Breast epithelium (tissue), 4 donors: ENCODE measurements at regions not wholly inside any gene's neighbourhood (a gene's known extent, or its start where the extent isn't known, plus 50 kb on each side); places are given as distances from the start of the nearest gene placed in this dataset.

Experiments used
- DNase-seq, 2 donors: peaks; one replicate each; pipeline ENCODE4 v3.0.0-alpha.2; 2019; ENCODE audit warnings: low spot score in 2 of 2
- H3K27ac ChIP-seq, 2 donors: fragments of 200-600 bp; sonication (generic) in 1 of 2; one replicate each; pipeline ENCODE4 v1.5.1; 2016 to 2019; ENCODE audit warnings: mild to moderate bottlenecking in 1 of 2
- H3K27me3 ChIP-seq, 2 donors: fragments of 200-600 bp; sonication (generic) in 1 of 2; one replicate each; pipeline versions ENCODE4 v1.5.1 to v1.6.0; 2017 to 2019; ENCODE audit warnings: control low read depth in 1 of 2, mild to moderate bottlenecking in 1 of 2
- H3K36me3 ChIP-seq: fragments of 200-600 bp; one replicate; pipeline ENCODE4 v1.5.1; 2019
- H3K4me1 ChIP-seq, 2 donors: fragments of 200-600 bp; sonication (generic); one replicate each; pipeline ENCODE4 v1.5.1; 2016 to 2019; ENCODE audit warnings: control low read depth in 1 of 2
- H3K4me3 ChIP-seq, 3 donors: fragments of 200-600 bp; sonication (generic); 1 replicate in 2 of 3; 2 replicates in 1 of 3; pipeline ENCODE4 v1.5.1; 2016 to 2019; ENCODE audit warnings: mild to moderate bottlenecking in 3 of 3, moderate library complexity in 2 of 3
- H3K9me3 ChIP-seq, 2 donors: fragments of 200-600 bp; sonication (generic) in 1 of 2; one replicate each; pipeline ENCODE4 v1.5.1; 2016 to 2019; ENCODE audit warnings: control low read depth in 1 of 2
- POLR2A ChIP-seq: fragments of 450-650 bp; IDR thresholded peaks from one replicate; pipeline ENCODE4 v1.6.1; 2016; ENCODE audit warnings: antibody characterized with exemption, mild to moderate bottlenecking, moderate library complexity
- POLR2AphosphoS5 ChIP-seq, 3 donors: sonication (generic); formaldehyde crosslinking; IDR thresholded peaks; one replicate each; pipeline ENCODE4 v1.6.1; 2017; ENCODE audit warnings: antibody characterized with exemption in 3 of 3
- intact Hi-C: fragments of 100-400 bp; cut with DNase I; formaldehyde crosslinking; loops from one replicate; pipeline ENCODE4 v1.15.1; 2023; ENCODE audit warnings: low total_unique reads
- TF ChIP-seq, protein P1 (sequence below), 3 donors: fragments of 450-650 bp; IDR thresholded peaks; one replicate each; pipeline ENCODE4 v1.5.1; 2016 to 2017; ENCODE audit warnings: antibody characterized with exemption in 3 of 3, mild to moderate bottlenecking in 3 of 3, moderate library complexity in 3 of 3

DNA sequence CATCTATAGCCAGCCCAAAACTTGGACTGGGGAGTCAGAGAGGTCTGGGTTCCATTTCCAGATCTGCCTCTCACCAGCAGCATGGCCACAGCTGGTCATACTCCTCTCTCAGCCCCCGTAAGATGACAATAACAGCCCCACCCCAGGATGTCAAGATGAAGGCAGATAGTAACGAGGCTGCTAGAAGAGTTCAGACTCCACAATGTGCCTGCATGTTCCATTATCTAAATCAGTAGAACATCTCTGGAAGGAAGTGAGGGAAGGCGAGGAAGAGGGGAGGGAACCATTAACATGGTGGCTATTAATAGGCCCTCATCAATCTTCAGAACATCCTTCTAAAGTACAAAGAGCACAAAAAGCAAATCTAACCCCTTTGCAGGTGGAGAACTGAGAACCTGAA, 98.0 kb upstream of the KCNG1 start:
- no peaks in the 10 kb centered on the region for H3K36me3 ChIP-seq
- intact Hi-C loops: no loop called here
- H3K27ac ChIP-seq: no peak overlapping the region
- no peak overlapping the region for H3K4me3 ChIP-seq
- no peak for DNase-seq
- H3K9me3 ChIP-seq: no peaks in the 10 kb centered on the region
- no peaks in the 10 kb centered on the region for H3K4me1 ChIP-seq
- peaks cover 0 to 10% of the 10 kb centered on the region in 2 donors for H3K27me3 ChIP-seq
- TF ChIP-seq POLR2A: no peak
- TF ChIP-seq, protein P1, sequence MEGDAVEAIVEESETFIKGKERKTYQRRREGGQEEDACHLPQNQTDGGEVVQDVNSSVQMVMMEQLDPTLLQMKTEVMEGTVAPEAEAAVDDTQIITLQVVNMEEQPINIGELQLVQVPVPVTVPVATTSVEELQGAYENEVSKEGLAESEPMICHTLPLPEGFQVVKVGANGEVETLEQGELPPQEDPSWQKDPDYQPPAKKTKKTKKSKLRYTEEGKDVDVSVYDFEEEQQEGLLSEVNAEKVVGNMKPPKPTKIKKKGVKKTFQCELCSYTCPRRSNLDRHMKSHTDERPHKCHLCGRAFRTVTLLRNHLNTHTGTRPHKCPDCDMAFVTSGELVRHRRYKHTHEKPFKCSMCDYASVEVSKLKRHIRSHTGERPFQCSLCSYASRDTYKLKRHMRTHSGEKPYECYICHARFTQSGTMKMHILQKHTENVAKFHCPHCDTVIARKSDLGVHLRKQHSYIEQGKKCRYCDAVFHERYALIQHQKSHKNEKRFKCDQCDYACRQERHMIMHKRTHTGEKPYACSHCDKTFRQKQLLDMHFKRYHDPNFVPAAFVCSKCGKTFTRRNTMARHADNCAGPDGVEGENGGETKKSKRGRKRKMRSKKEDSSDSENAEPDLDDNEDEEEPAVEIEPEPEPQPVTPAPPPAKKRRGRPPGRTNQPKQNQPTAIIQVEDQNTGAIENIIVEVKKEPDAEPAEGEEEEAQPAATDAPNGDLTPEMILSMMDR (IDR thresholded peaks at IDR 0.05): no peak
- no peak for TF ChIP-seq POLR2AphosphoS5 (IDR thresholded peaks at IDR 0.05)

DNA sequence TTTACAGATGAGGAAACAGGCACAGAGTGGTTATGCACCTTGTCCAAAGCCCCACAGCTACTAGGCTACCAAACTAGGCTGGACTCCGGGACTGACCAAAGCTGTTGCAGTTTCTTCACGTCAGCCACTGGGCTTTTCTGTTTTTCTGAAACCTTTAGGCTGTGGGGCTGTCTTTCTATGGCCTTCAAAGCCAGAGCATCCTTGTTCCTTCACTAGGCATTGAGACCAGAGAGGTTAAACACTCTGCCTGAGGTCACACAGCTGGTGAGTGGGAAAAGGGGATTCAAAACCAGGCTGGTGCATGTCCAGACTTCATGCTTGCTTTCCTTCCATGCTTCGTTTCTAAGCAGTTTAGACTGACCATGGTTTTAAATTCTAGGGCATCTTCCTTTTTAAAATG, 97.5 kb upstream of the KCNG1 start:
- Histone ChIP-seq H3K27ac (no peak overlapping the region), H3K4me1 (no peaks in the 10 kb centered on the region), H3K4me3 (no peak overlapping the region), H3K9me3 (no peaks in the 10 kb centered on the region), H3K27me3 (peaks cover 0 to 10% of the 10 kb centered on the region in 2 donors), H3K36me3 (no peaks in the 10 kb centered on the region)
- TF ChIP-seq, protein P1 (IDR thresholded peaks at IDR 0.05): no peak
- TF ChIP-seq POLR2AphosphoS5 (IDR thresholded peaks at IDR 0.05): no peak
- intact Hi-C loops: no loop called here
- DNase-seq: no peak

DNA sequence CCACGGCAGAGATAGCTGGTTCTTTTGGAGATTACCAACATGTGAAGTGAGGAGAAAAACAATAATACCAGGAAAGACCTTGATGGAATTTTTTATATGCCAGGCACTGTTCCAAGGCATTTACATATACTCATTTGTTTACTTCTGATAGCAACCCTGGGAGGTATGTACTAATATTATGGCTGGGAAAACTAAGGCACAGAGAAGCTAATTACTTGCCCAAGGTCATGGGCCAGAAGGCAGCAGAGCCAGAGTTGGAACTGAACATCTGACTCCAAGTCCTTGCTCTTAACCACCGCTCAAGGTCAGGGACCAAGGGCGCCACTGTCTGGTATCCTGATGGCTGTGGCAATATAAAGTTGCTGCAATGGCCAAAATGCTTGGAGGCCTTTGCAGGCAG, 97.0 kb upstream of the KCNG1 start:
- TF ChIP-seq POLR2A: no peak
- TF ChIP-seq, protein P1 (IDR thresholded peaks at IDR 0.05): no peak
- TF ChIP-seq POLR2AphosphoS5 (IDR thresholded peaks at IDR 0.05): no peak
- Histone ChIP-seq H3K27ac (no peak overlapping the region), H3K4me1 (no peaks in the 10 kb centered on the region), H3K4me3 (no peak overlapping the region), H3K27me3 (peaks cover 0 to 10% of the 10 kb centered on the region in 2 donors), H3K9me3 (no peaks in the 10 kb centered on the region), H3K36me3 (no peaks in the 10 kb centered on the region)
- no peak for DNase-seq
- intact Hi-C loops: no loop called here

DNA sequence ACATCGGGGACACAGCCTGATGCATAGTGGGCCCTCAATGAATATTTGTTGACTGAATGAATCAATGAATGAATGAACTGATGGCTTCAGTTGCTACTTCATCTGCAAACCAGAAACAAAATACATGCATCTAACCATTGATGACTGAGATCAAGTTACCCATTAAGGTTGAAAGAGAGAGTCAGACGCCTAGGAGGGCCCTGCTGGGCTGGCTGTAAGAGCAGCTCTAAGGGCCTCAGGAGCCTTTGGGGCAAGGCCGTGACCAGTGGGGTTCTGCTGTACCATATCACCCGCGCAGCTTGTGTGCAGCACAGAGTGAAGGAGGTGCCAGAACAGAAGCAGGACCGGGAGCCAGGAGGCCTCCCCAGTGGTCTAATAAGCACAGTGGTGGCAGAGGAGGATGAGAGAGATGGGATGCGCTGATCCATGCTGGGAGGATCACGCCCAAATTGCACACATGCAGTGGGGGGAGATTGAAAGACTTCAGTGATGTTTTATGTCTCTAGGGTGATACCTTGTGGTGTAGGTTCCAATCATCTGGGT, 96.1 kb upstream of the KCNG1 start:
- intact Hi-C loops: no loop called here
- H3K4me1 ChIP-seq: no peaks in the 10 kb centered on the region
- no peak for DNase-seq
- no peak overlapping the region for H3K27ac ChIP-seq
- TF ChIP-seq, protein P1 (IDR thresholded peaks at IDR 0.05): no peak
- no peak for TF ChIP-seq POLR2AphosphoS5 (IDR thresholded peaks at IDR 0.05)
- no peak for TF ChIP-seq POLR2A
- no peaks in the 10 kb centered on the region for H3K36me3 ChIP-seq
- peaks cover 0 to 10% of the 10 kb centered on the region in 2 donors for H3K27me3 ChIP-seq
- H3K9me3 ChIP-seq: no peaks in the 10 kb centered on the region
- H3K4me3 ChIP-seq: no peak overlapping the region

DNA sequence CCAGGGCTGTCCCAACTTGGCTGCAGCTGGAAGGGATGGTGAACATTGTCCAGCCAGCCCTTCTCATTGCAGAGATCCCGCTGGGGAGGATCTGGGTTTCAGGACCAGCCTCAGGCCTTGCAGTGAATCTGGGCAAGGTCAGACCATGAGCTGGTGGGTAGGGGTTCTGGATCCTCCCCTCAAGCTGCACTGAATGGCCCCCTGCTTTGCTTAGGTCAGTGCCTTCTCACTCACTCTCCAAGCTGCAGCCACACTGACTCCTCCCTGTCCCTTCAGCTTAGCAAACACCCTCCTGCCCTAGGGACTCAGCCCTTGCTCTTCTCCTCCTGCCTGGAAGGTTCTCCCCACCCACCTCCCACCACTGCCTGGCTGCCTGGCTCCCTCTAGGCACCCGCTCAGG, 95.3 kb upstream of the KCNG1 start:
- Histone ChIP-seq H3K27ac (no peak overlapping the region), H3K9me3 (no peaks in the 10 kb centered on the region), H3K4me1 (no peaks in the 10 kb centered on the region), H3K4me3 (no peak overlapping the region), H3K27me3 (peaks cover 0 to 10% of the 10 kb centered on the region in 2 donors), H3K36me3 (no peaks in the 10 kb centered on the region)
- TF ChIP-seq, protein P1 (IDR thresholded peaks at IDR 0.05): no peak
- TF ChIP-seq POLR2A (no peak), POLR2AphosphoS5 (IDR thresholded peaks at IDR 0.05) (no peak)
- no peak for DNase-seq
- intact Hi-C loops: no loop called here
